A673 (cell line): ENCODE measurements at regions not wholly inside any gene's neighbourhood (a gene's known extent, or its start where the extent isn't known, plus 50 kb on each side); places are given as distances from the start of the nearest gene placed in this dataset.
A peak's percentile ranks its signal among the peaks of the same experiment; 100 is the strongest.

Source experiments
- BruUV-seq: library from RNA; stranded (reverse); fragments of 400-500 nt; replicated peaks from 2 replicates; lab custom pipeline; 2021; lab: Mats Ljungman, UMichigan
- CTCF ChIA-PET: fragments of 300-600 bp; sonication (Branson Sonifier 250); formaldehyde crosslinking; loops from one replicate; lab custom pipeline; 2022; ENCODE audit warnings: antibody characterized with exemption; lab: Charles Lee
- POLR2A ChIA-PET: fragments of 300-600 bp; sonication (Branson Sonifier 250); formaldehyde crosslinking; loops from one replicate; lab custom pipeline; 2022; ENCODE audit warnings: antibody characterized with exemption; ENCODE audit not compliant: low non-redundant PET; lab: Charles Lee
- DNase-seq: peaks from one replicate; pipeline ENCODE4 v3.0.0-alpha.2; 2015; ENCODE audit warnings: low spot score
- H3K27ac ChIP-seq: fragments of 200-600 bp; sonication (generic); 2 replicates; pipeline ENCODE4 v1.5.1; 2016; ENCODE audit warnings: mixed run types, low read depth, mild to moderate bottlenecking, mixed read lengths, antibody characterized with exemption, low read length; ENCODE audit not compliant: poor library complexity, severe bottlenecking
- H3K27me3 ChIP-seq: fragments of 200-600 bp; sonication (generic); replicated peaks from 2 replicates; pipeline ENCODE4 v1.6.1; 2017; ENCODE audit warnings: mixed run types, low read depth, mild to moderate bottlenecking, mixed read lengths, antibody characterized with exemption, low read length; ENCODE audit not compliant: insufficient read depth, poor library complexity
- H3K36me3 ChIP-seq: fragments of 200-600 bp; sonication (generic); 2 replicates; pipeline ENCODE4 v1.6.1; 2016; ENCODE audit warnings: mixed run types, mild to moderate bottlenecking, mixed read lengths, antibody characterized with exemption, low read length; ENCODE audit not compliant: insufficient read depth, poor library complexity, severe bottlenecking
- H3K4me1 ChIP-seq: fragments of 200-600 bp; sonication (generic); 2 replicates; pipeline ENCODE4 v1.6.1; 2017; ENCODE audit warnings: mixed run types, mild to moderate bottlenecking, mixed read lengths, antibody characterized with exemption, low read length; ENCODE audit not compliant: insufficient read depth, poor library complexity, severe bottlenecking
- H3K4me3 ChIP-seq: fragments of 200-600 bp; sonication (generic); 2 replicates; pipeline ENCODE4 v1.5.1; 2016; ENCODE audit warnings: low read depth, mixed run types, mild to moderate bottlenecking, mixed read lengths, low read length; ENCODE audit not compliant: poor library complexity, severe bottlenecking
- H3K9me3 ChIP-seq: fragments of 200-600 bp; sonication (generic); 2 replicates; pipeline ENCODE4 v1.6.1; 2016; ENCODE audit warnings: mixed run types, low read depth, mild to moderate bottlenecking, mixed read lengths, antibody characterized with exemption, low read length; ENCODE audit not compliant: poor library complexity, severe bottlenecking
- CTCF ChIP-seq: fragments of 300-800, 200-600 bp; sonication (generic); conservative IDR thresholded peaks from 2 replicates; pipeline ENCODE4 v1.5.1; 2017; ENCODE audit warnings: low read depth, mild to moderate bottlenecking, antibody characterized with exemption, low read length, moderate library complexity, mixed read lengths
- EZH2 ChIP-seq: fragments of 200-600 bp; sonication (generic); IDR thresholded peaks from 2 replicates; pipeline ENCODE4 v1.6.1; 2017; ENCODE audit warnings: borderline replicate concordance, low read depth, mild to moderate bottlenecking, mixed read lengths, antibody characterized with exemption, low read length; ENCODE audit not compliant: poor library complexity, severe bottlenecking
- intact Hi-C: fragments of 100-400 bp; cut with micrococcal nuclease; formaldehyde crosslinking; loops from one replicate; pipeline ENCODE4 v1.10.0; 2022; ENCODE audit not compliant: unreplicated experiment

GRCh38 chr13:80744147-80744914, 403.4 kb upstream of the SPRY2 start:
- intact Hi-C loops = no loop called here
- Histone ChIP-seq H3K4me3 (no peak overlapping the region), H3K36me3 (no peaks in the 10 kb centered on the region), H3K9me3 (no peaks in the 10 kb centered on the region), H3K27me3 (no peaks in the 10 kb centered on the region), H3K27ac (no peak overlapping the region), H3K4me1 (peaks cover 9% of the 10 kb centered on the region)
- ChIA-PET CTCF (no interaction called here), POLR2A (no interaction called here)
- TF ChIP-seq CTCF (no peak), EZH2 (no peak)
- BruUV-seq = no TSS peak
- no peak for DNase-seq

- ChIA-PET POLR2A (no interaction called here), CTCF (no interaction called here)
- no peak overlapping the region for H3K4me3 ChIP-seq
- H3K9me3 ChIP-seq = no peaks in the 10 kb centered on the region
- no TSS peak for BruUV-seq
- no peaks in the 10 kb centered on the region for H3K36me3 ChIP-seq
- no peaks in the 10 kb centered on the region for H3K27me3 ChIP-seq
- peaks cover 9% of the 10 kb centered on the region for H3K4me1 ChIP-seq
- no peak for TF ChIP-seq EZH2
- TF ChIP-seq CTCF = no peak
- peak; percentile 60 for DNase-seq
- no peak overlapping the region for H3K27ac ChIP-seq
- intact Hi-C loops = no loop called here
Measured at GRCh38 chr13:80742033-80742432, 401.1 kb upstream of the SPRY2 start.

GRCh38 chr13:80740071-80740470, 399.1 kb upstream of the SPRY2 start:
- Histone ChIP-seq H3K27me3 (no peaks in the 10 kb centered on the region), H3K9me3 (no peaks in the 10 kb centered on the region), H3K4me1 (peaks cover 9% of the 10 kb centered on the region), H3K27ac (no peak overlapping the region), H3K36me3 (no peaks in the 10 kb centered on the region), H3K4me3 (no peak overlapping the region)
- TF ChIP-seq EZH2 (no peak), CTCF (no peak)
- CTCF ChIA-PET = no interaction called here
- intact Hi-C loops = no loop called here
- no peak for DNase-seq
- POLR2A ChIA-PET = no interaction called here
- no TSS peak for BruUV-seq
